ENCODE measurements at regions not wholly inside any gene's neighbourhood (a gene's known extent, or its start where the extent isn't known, plus 50 kb on each side); places are given as distances from the start of the nearest gene placed in this dataset.

DNA sequence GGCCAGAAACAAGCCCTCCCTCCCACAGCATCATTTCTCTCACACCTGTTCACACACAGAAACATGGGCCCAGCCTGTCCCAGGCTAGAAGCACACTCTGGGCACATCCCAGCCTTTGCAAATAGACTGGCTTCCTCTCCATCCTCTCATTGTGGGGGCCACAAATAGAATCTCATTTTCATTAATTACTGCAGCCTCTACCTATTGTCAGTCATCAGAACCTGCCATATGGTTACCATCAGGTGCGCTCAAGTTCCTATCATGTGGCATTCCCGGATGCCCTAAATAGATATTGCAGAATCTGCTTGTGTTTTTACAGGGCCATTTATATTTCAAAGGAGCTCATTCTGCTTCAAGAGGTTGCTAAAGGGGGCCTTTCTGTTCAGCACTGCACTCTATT lies 460.7 kb downstream of the BCL11A start:
- no peaks in the 10 kb centered on the region for H3K27me3 ChIP-seq (ENCODE audit: control insufficient read depth, insufficient read depth, low read length)
- H3K4me3 ChIP-seq (ENCODE audit: low read length): no peak overlapping the region
- no peaks in the 10 kb centered on the region for H3K4me1 ChIP-seq (ENCODE audit: control insufficient read depth, insufficient read depth, low read length)
- no peak overlapping the region for H3K9ac ChIP-seq (ENCODE audit: low read length)
- no peak overlapping the region for H3K27ac ChIP-seq (ENCODE audit: low read depth, low read length)
- no peaks in the 10 kb centered on the region for H3K36me3 ChIP-seq (ENCODE audit: control insufficient read depth, insufficient read depth, low read length)

- Histone ChIP-seq H3K36me3 (ENCODE audit: control insufficient read depth, insufficient read depth, low read length) (no peaks in the 10 kb centered on the region), H3K9ac (ENCODE audit: low read length) (no peak overlapping the region), H3K27me3 (ENCODE audit: control insufficient read depth, insufficient read depth, low read length) (no peaks in the 10 kb centered on the region), H3K4me3 (ENCODE audit: low read length) (no peak overlapping the region), H3K27ac (ENCODE audit: low read depth, low read length) (no peak overlapping the region), H3K4me1 (ENCODE audit: control insufficient read depth, insufficient read depth, low read length) (no peaks in the 10 kb centered on the region)
Measured at GRCh38 chr2:60091894-60092293, 461.6 kb downstream of the BCL11A start.

- H3K36me3 ChIP-seq (ENCODE audit: control insufficient read depth, insufficient read depth, low read length): no peaks in the 10 kb centered on the region
- no peak overlapping the region for H3K9ac ChIP-seq (ENCODE audit: low read length)
- H3K27ac ChIP-seq (ENCODE audit: low read depth, low read length): no peak overlapping the region
- H3K27me3 ChIP-seq (ENCODE audit: control insufficient read depth, insufficient read depth, low read length): no peaks in the 10 kb centered on the region
- H3K4me1 ChIP-seq (ENCODE audit: control insufficient read depth, insufficient read depth, low read length): no peaks in the 10 kb centered on the region
- H3K4me3 ChIP-seq (ENCODE audit: low read length): no peak overlapping the region
Measured at GRCh38 chr2:60091266-60091665, 462.2 kb downstream of the BCL11A start.

DNA sequence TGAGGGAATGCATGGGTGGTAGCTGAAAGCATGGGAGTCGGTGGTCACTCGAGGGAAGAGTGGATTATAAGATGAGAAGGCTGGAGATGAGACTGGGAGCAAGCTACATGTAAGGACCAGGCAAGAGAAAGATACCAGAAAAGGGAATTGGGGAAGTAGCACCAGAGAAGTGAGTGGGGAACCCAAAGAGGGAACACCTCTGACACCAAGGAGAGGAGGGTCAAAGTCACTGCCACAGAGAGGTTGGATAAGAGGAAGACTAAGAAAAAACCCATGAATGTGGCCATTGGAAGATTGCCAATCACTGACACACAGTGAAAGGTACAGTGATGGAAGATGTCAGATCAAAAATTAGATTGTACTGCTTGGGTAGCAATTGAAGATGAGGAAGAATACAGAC lies 473.9 kb downstream of the BCL11A start:
- H3K27me3 ChIP-seq (ENCODE audit: control insufficient read depth, insufficient read depth, low read length): no peaks in the 10 kb centered on the region
- H3K27ac ChIP-seq (ENCODE audit: low read depth, low read length): no peak overlapping the region
- H3K4me1 ChIP-seq (ENCODE audit: control insufficient read depth, insufficient read depth, low read length): no peaks in the 10 kb centered on the region
- H3K36me3 ChIP-seq (ENCODE audit: control insufficient read depth, insufficient read depth, low read length): no peaks in the 10 kb centered on the region
- H3K4me3 ChIP-seq (ENCODE audit: low read length): no peak overlapping the region
- H3K9ac ChIP-seq (ENCODE audit: low read length): no peak overlapping the region

DNA sequence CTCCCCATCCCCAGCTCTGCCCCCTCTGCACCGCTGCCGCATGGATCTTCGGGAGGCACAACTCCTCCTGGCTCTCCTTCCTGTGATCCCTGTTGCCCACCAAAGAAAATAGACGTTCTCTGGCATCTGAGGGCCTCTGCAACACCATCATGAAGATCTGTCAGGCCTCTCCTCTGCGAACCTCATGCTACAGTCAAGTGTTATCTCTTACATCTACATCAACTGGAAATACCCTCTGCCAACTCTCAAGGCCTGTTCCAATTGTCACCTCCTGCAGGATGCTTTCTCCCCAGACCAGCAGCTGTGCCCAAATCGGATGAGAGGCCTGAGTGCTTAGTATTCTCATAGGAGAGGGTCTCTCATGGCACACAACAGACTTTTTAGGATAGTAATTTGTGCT lies 478.4 kb downstream of the BCL11A start:
- Histone ChIP-seq H3K4me1 (ENCODE audit: control insufficient read depth, insufficient read depth, low read length) (no peaks in the 10 kb centered on the region), H3K4me3 (ENCODE audit: low read length) (no peak overlapping the region), H3K27ac (ENCODE audit: low read depth, low read length) (no peak overlapping the region), H3K36me3 (ENCODE audit: control insufficient read depth, insufficient read depth, low read length) (no peaks in the 10 kb centered on the region), H3K9ac (ENCODE audit: low read length) (no peak overlapping the region), H3K27me3 (ENCODE audit: control insufficient read depth, insufficient read depth, low read length) (no peaks in the 10 kb centered on the region)

DNA sequence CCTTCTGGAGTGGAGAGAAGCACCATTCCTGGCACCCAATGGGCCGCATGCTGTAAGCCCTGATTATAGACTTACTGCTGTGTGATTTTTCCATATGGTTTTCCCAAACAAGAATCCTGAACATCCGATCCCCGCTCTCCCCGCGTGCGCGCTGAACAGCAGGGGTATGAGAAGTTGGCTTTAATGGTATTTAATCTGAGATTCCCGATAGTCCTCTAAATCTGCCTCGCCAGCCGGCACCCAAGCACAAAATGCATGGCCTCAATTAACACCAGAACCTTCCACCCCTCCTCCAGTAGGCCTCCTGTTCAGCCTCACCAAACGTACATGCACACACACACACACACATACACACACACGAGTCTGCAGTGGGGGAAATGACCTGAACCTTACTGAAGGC lies 480.3 kb downstream of the BCL11A start:
- Histone ChIP-seq H3K9ac (ENCODE audit: low read length) (no peak overlapping the region), H3K36me3 (ENCODE audit: control insufficient read depth, insufficient read depth, low read length) (no peaks in the 10 kb centered on the region), H3K4me1 (ENCODE audit: control insufficient read depth, insufficient read depth, low read length) (no peaks in the 10 kb centered on the region), H3K27me3 (ENCODE audit: control insufficient read depth, insufficient read depth, low read length) (no peaks in the 10 kb centered on the region), H3K4me3 (ENCODE audit: low read length) (no peak overlapping the region), H3K27ac (ENCODE audit: low read depth, low read length) (no peak overlapping the region)

- no peaks in the 10 kb centered on the region for H3K27me3 ChIP-seq (ENCODE audit: control insufficient read depth, insufficient read depth, low read length)
- no peak overlapping the region for H3K9ac ChIP-seq (ENCODE audit: low read length)
- H3K36me3 ChIP-seq (ENCODE audit: control insufficient read depth, insufficient read depth, low read length): no peaks in the 10 kb centered on the region
Measured at GRCh38 chr2:60072609-60073008, 480.8 kb downstream of the BCL11A start.

DNA sequence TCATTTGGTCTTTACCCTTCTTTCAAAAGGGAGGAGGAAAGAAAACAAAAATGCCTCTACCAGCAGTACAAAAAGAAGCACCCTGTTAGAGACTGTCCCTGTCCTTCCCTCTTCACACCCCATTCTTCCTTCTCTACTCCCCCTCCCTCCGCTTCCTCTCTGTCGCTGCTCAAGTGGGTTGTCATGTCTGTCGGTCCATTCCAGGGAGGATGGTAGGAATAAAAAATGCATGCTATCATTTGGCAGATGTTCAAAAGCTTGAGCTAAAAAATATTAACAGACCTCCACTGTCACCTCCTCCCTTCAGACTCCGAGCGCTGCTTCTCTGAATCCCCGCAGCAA lies 482.0 kb downstream of the BCL11A start:
- H3K4me3 ChIP-seq (ENCODE audit: low read length): no peak overlapping the region
- no peaks in the 10 kb centered on the region for H3K36me3 ChIP-seq (ENCODE audit: control insufficient read depth, insufficient read depth, low read length)
- no peak overlapping the region for H3K27ac ChIP-seq (ENCODE audit: low read depth, low read length)
- no peak overlapping the region for H3K9ac ChIP-seq (ENCODE audit: low read length)
- no peaks in the 10 kb centered on the region for H3K4me1 ChIP-seq (ENCODE audit: control insufficient read depth, insufficient read depth, low read length)
- H3K27me3 ChIP-seq (ENCODE audit: control insufficient read depth, insufficient read depth, low read length): no peaks in the 10 kb centered on the region

More at GRCh38 chr2:60072609-60073008, 480.8 kb downstream of the BCL11A start:
- Histone ChIP-seq H3K27ac (ENCODE audit: low read depth, low read length) (no peak overlapping the region), H3K4me1 (ENCODE audit: control insufficient read depth, insufficient read depth, low read length) (no peaks in the 10 kb centered on the region), H3K4me3 (ENCODE audit: low read length) (no peak overlapping the region)

GRCh38 chr2:60070736-60071489 lies 482.5 kb downstream of the BCL11A start:
- Histone ChIP-seq H3K9ac (ENCODE audit: low read length) (no peak overlapping the region), H3K27me3 (ENCODE audit: control insufficient read depth, insufficient read depth, low read length) (no peaks in the 10 kb centered on the region), H3K4me1 (ENCODE audit: control insufficient read depth, insufficient read depth, low read length) (no peaks in the 10 kb centered on the region), H3K4me3 (ENCODE audit: low read length) (no peak overlapping the region), H3K27ac (ENCODE audit: low read depth, low read length) (no peak overlapping the region), H3K36me3 (ENCODE audit: control insufficient read depth, insufficient read depth, low read length) (no peaks in the 10 kb centered on the region)

GRCh38 chr2:60070196-60070595 lies 483.3 kb downstream of the BCL11A start:
- no peaks in the 10 kb centered on the region for H3K36me3 ChIP-seq (ENCODE audit: control insufficient read depth, insufficient read depth, low read length)
- H3K27ac ChIP-seq (ENCODE audit: low read depth, low read length): no peak overlapping the region
- H3K4me1 ChIP-seq (ENCODE audit: control insufficient read depth, insufficient read depth, low read length): no peaks in the 10 kb centered on the region
- no peak overlapping the region for H3K9ac ChIP-seq (ENCODE audit: low read length)
- H3K4me3 ChIP-seq (ENCODE audit: low read length): no peak overlapping the region
- H3K27me3 ChIP-seq (ENCODE audit: control insufficient read depth, insufficient read depth, low read length): no peaks in the 10 kb centered on the region

DNA sequence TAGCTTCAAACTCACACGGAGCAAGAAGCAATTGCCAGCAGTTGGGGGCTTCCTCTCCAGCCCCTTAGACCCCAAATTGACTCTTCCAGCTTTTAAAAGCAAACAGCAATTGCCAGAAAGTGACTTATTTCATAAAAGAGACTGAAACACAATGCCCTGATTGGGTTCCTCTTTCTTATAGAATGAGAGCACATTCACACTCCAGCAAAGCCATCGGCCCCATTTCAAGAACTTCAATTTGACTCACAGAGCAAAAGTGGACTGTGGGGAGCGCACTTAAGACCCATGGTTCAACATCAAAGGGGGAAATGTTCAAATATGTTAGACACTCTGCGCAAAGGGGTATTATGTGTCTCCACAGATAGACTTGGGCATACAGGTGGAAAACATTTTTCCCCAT lies 484.7 kb downstream of the BCL11A start:
- no peak overlapping the region for H3K27ac ChIP-seq (ENCODE audit: low read depth, low read length)
- no peak overlapping the region for H3K4me3 ChIP-seq (ENCODE audit: low read length)
- no peaks in the 10 kb centered on the region for H3K27me3 ChIP-seq (ENCODE audit: control insufficient read depth, insufficient read depth, low read length)
- H3K36me3 ChIP-seq (ENCODE audit: control insufficient read depth, insufficient read depth, low read length): no peaks in the 10 kb centered on the region
- H3K4me1 ChIP-seq (ENCODE audit: control insufficient read depth, insufficient read depth, low read length): no peaks in the 10 kb centered on the region
- no peak overlapping the region for H3K9ac ChIP-seq (ENCODE audit: low read length)

- Histone ChIP-seq H3K36me3 (ENCODE audit: control insufficient read depth, insufficient read depth, low read length) (no peaks in the 10 kb centered on the region), H3K9ac (ENCODE audit: low read length) (no peak overlapping the region), H3K4me3 (ENCODE audit: low read length) (no peak overlapping the region), H3K4me1 (ENCODE audit: control insufficient read depth, insufficient read depth, low read length) (no peaks in the 10 kb centered on the region), H3K27me3 (ENCODE audit: control insufficient read depth, insufficient read depth, low read length) (no peaks in the 10 kb centered on the region), H3K27ac (ENCODE audit: low read depth, low read length) (no peak overlapping the region)
Measured at GRCh38 chr2:60067006-60067405, 486.4 kb downstream of the BCL11A start.

DNA sequence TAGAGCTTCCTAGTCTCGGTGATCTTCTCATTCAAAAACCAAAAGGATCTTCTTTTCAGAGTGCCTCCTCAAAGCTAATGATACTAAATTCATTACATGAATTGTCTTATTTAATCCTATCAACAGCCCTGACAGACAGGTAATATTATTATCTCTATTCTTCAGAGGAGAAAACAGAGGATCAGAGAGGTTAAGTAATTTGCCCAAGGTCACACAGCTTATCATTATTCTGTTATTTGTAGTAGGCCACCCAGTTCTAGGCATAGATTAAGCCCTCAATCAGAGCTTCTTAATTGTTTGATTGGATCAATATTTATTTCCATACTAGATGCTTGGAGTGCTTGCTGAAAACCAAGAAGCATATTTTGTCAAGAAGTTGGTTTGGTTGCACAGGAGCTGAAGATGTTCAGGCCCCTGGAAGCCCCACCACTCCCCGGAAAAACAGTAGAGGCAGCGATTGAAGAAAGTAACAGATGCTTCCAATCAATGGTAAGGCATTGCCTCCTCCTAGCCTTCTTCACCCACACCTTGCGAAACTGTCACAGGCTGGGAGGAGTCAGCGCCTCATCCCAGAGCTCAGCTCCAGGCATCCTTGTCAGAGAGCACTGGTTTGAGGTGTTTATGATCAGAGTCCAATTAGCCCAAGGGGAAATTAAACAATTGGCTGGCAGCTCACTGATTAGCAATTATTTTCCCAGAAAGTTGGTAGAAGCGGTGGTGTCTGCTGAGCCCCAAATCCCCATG lies 487.2 kb downstream of the BCL11A start:
- H3K36me3 ChIP-seq (ENCODE audit: control insufficient read depth, insufficient read depth, low read length): no peaks in the 10 kb centered on the region
- no peaks in the 10 kb centered on the region for H3K4me1 ChIP-seq (ENCODE audit: control insufficient read depth, insufficient read depth, low read length)
- H3K4me3 ChIP-seq (ENCODE audit: low read length): no peak overlapping the region
- no peaks in the 10 kb centered on the region for H3K27me3 ChIP-seq (ENCODE audit: control insufficient read depth, insufficient read depth, low read length)
- no peak overlapping the region for H3K27ac ChIP-seq (ENCODE audit: low read depth, low read length)
- H3K9ac ChIP-seq (ENCODE audit: low read length): no peak overlapping the region

Data from rectal smooth muscle tissue (tissue), 1 donor.